NCI-H69 (cell line): ENCODE measurements at regions not wholly inside any gene's neighbourhood (a gene's known extent, or its start where the extent isn't known, plus 50 kb on each side); places are given as distances from the start of the nearest gene placed in this dataset.

ENCODE experiments used
- DNase-seq: peaks from one replicate; lab custom pipeline; 2025; lab: John Stamatoyannopoulos, UW

- DNase-seq: no peak
Measured at GRCh38 chr5:118043531-118043930, 944.8 kb downstream of the DTWD2 start.

- DNase-seq: peak; percentile 16
Measured at GRCh38 chr5:118042076-118042475, 946.3 kb downstream of the DTWD2 start.

GRCh38 chr5:118040496-118040895 is 947.9 kb downstream of the DTWD2 start:
- DNase-seq: no peak

- no peak for DNase-seq
Measured at GRCh38 chr5:118033686-118034338, 954.5 kb downstream of the DTWD2 start.

- peak; percentile 53 for DNase-seq
Measured at GRCh38 chr5:118029807-118030206, 958.5 kb downstream of the DTWD2 start.

- no peak for DNase-seq
Measured at GRCh38 chr5:118022062-118022461, 966.3 kb downstream of the DTWD2 start.

GRCh38 chr5:118017536-118017935 is 970.8 kb downstream of the DTWD2 start:
- DNase-seq: no peak

- no peak for DNase-seq
Measured at GRCh38 chr5:118016396-118016795, 972.0 kb downstream of the DTWD2 start.

- no peak for DNase-seq
Measured at GRCh38 chr5:118015511-118015910, 972.8 kb downstream of the DTWD2 start.

GRCh38 chr5:118009741-118010297 is 978.5 kb downstream of the DTWD2 start:
- no peak for DNase-seq

- peak; percentile 46 for DNase-seq
Measured at GRCh38 chr5:118008779-118009178, 979.6 kb downstream of the DTWD2 start.

- no peak for DNase-seq
Measured at GRCh38 chr5:118007262-118007661, 981.1 kb downstream of the DTWD2 start.

GRCh38 chr5:118006219-118006618 is 982.1 kb downstream of the DTWD2 start:
- DNase-seq: no peak

GRCh38 chr5:117999939-118000549 is 988.3 kb downstream of the DTWD2 start:
- peak; percentile 34 for DNase-seq

GRCh38 chr5:117982691-117983090 is 1005.7 kb downstream of the DTWD2 start:
- DNase-seq: peak; percentile 22

GRCh38 chr5:117973785-117974184 is 1014.6 kb downstream of the DTWD2 start:
- DNase-seq: no peak

GRCh38 chr5:117955831-117956230 is 1032.5 kb downstream of the DTWD2 start:
- no peak for DNase-seq

- DNase-seq: no peak
Measured at GRCh38 chr5:117954331-117954730, 1034.0 kb downstream of the DTWD2 start.

- DNase-seq: no peak
Measured at GRCh38 chr5:117953272-117953671, 1035.1 kb downstream of the DTWD2 start.

- DNase-seq: no peak
Measured at GRCh38 chr5:117947836-117948235, 1040.5 kb downstream of the DTWD2 start.

GRCh38 chr5:117947121-117947520 is 1041.2 kb downstream of the DTWD2 start:
- DNase-seq: peak; percentile 12

GRCh38 chr5:117945258-117945657 is 1043.1 kb downstream of the DTWD2 start:
- no peak for DNase-seq

- DNase-seq: no peak
Measured at GRCh38 chr5:117943541-117943940, 1044.8 kb downstream of the DTWD2 start.
